ENCODE measurements at regions not wholly inside any gene's neighbourhood (a gene's known extent, or its start where the extent isn't known, plus 50 kb on each side); places are given as distances from the start of the nearest gene placed in this dataset.

GRCh38 chr5:8523501-8523900 is 654.6 kb downstream of the MTRR start:
- Histone ChIP-seq H3K27me3 (ENCODE audit: insufficient read depth, insufficient read length) (no peaks in the 10 kb centered on the region), H3K9ac (ENCODE audit: insufficient read length, low read depth) (no peak overlapping the region), H3K9me3 (ENCODE audit: insufficient read depth, low read length) (no peaks in the 10 kb centered on the region), H3K4me3 (ENCODE audit: insufficient read length, low read depth) (no peak overlapping the region), H3K36me3 (ENCODE audit: insufficient read depth, insufficient read length, low read length) (no peaks in the 10 kb centered on the region), H3K4me1 (ENCODE audit: insufficient read depth, insufficient read length) (no peaks in the 10 kb centered on the region)
- TF ChIP-seq YY1 (IDR thresholded peaks at IDR 0.05; ENCODE audit: insufficient read depth, insufficient read length): no peak
- no peak for TF ChIP-seq ZNF274 (IDR thresholded peaks at IDR 0.05; ENCODE audit: low read depth, low read length)
- TF ChIP-seq SUZ12 (IDR thresholded peaks at IDR 0.05; ENCODE audit: extremely low read depth, insufficient read depth, insufficient read length): no peak
- no peak for DNase-seq (ENCODE audit: low read depth, low spot score)

- no peak for DNase-seq (ENCODE audit: low read depth, low spot score)
- TF ChIP-seq SUZ12 (IDR thresholded peaks at IDR 0.05; ENCODE audit: extremely low read depth, insufficient read depth, insufficient read length) (no peak), ZNF274 (IDR thresholded peaks at IDR 0.05; ENCODE audit: low read depth, low read length) (no peak), YY1 (IDR thresholded peaks at IDR 0.05; ENCODE audit: insufficient read depth, insufficient read length) (no peak)
- no peaks in the 10 kb centered on the region for H3K4me1 ChIP-seq (ENCODE audit: insufficient read depth, insufficient read length)
- H3K9me3 ChIP-seq (ENCODE audit: insufficient read depth, low read length): no peaks in the 10 kb centered on the region
- H3K4me3 ChIP-seq (ENCODE audit: insufficient read length, low read depth): no peak overlapping the region
- no peaks in the 10 kb centered on the region for H3K27me3 ChIP-seq (ENCODE audit: insufficient read depth, insufficient read length)
- H3K36me3 ChIP-seq (ENCODE audit: insufficient read depth, insufficient read length, low read length): no peaks in the 10 kb centered on the region
- no peak overlapping the region for H3K9ac ChIP-seq (ENCODE audit: insufficient read length, low read depth)
These were observed 656.9 kb downstream of the MTRR start for GRCh38 chr5:8525819-8526218.

GRCh38 chr5:8528106-8528505 is 659.2 kb downstream of the MTRR start:
- no peak for DNase-seq (ENCODE audit: low read depth, low spot score)
- Histone ChIP-seq H3K4me3 (ENCODE audit: insufficient read length, low read depth) (no peak overlapping the region), H3K9ac (ENCODE audit: insufficient read length, low read depth) (no peak overlapping the region), H3K36me3 (ENCODE audit: insufficient read depth, insufficient read length, low read length) (no peaks in the 10 kb centered on the region), H3K27me3 (ENCODE audit: insufficient read depth, insufficient read length) (no peaks in the 10 kb centered on the region), H3K4me1 (ENCODE audit: insufficient read depth, insufficient read length) (no peaks in the 10 kb centered on the region), H3K9me3 (ENCODE audit: insufficient read depth, low read length) (no peaks in the 10 kb centered on the region)
- TF ChIP-seq SUZ12 (IDR thresholded peaks at IDR 0.05; ENCODE audit: extremely low read depth, insufficient read depth, insufficient read length) (no peak), ZNF274 (IDR thresholded peaks at IDR 0.05; ENCODE audit: low read depth, low read length) (no peak), YY1 (IDR thresholded peaks at IDR 0.05; ENCODE audit: insufficient read depth, insufficient read length) (no peak)

- H3K36me3 ChIP-seq (ENCODE audit: insufficient read depth, insufficient read length, low read length): no peaks in the 10 kb centered on the region
- TF ChIP-seq YY1 (IDR thresholded peaks at IDR 0.05; ENCODE audit: insufficient read depth, insufficient read length) (no peak), ZNF274 (IDR thresholded peaks at IDR 0.05; ENCODE audit: low read depth, low read length) (no peak), SUZ12 (IDR thresholded peaks at IDR 0.05; ENCODE audit: extremely low read depth, insufficient read depth, insufficient read length) (no peak)
- H3K4me3 ChIP-seq (ENCODE audit: insufficient read length, low read depth): no peak overlapping the region
- no peaks in the 10 kb centered on the region for H3K9me3 ChIP-seq (ENCODE audit: insufficient read depth, low read length)
- no peak overlapping the region for H3K9ac ChIP-seq (ENCODE audit: insufficient read length, low read depth)
- no peak for DNase-seq (ENCODE audit: low read depth, low spot score)
- H3K4me1 ChIP-seq (ENCODE audit: insufficient read depth, insufficient read length): no peaks in the 10 kb centered on the region
- no peaks in the 10 kb centered on the region for H3K27me3 ChIP-seq (ENCODE audit: insufficient read depth, insufficient read length)
These were observed 669.9 kb downstream of the MTRR start for GRCh38 chr5:8538821-8539220.

GRCh38 chr5:8540317-8540716 is 671.4 kb downstream of the MTRR start:
- no peaks in the 10 kb centered on the region for H3K27me3 ChIP-seq (ENCODE audit: insufficient read depth, insufficient read length)
- no peak overlapping the region for H3K9ac ChIP-seq (ENCODE audit: insufficient read length, low read depth)
- no peak overlapping the region for H3K4me3 ChIP-seq (ENCODE audit: insufficient read length, low read depth)
- no peaks in the 10 kb centered on the region for H3K9me3 ChIP-seq (ENCODE audit: insufficient read depth, low read length)
- TF ChIP-seq ZNF274 (IDR thresholded peaks at IDR 0.05; ENCODE audit: low read depth, low read length) (no peak), YY1 (IDR thresholded peaks at IDR 0.05; ENCODE audit: insufficient read depth, insufficient read length) (no peak), SUZ12 (IDR thresholded peaks at IDR 0.05; ENCODE audit: extremely low read depth, insufficient read depth, insufficient read length) (no peak)
- H3K4me1 ChIP-seq (ENCODE audit: insufficient read depth, insufficient read length): no peaks in the 10 kb centered on the region
- no peak for DNase-seq (ENCODE audit: low read depth, low spot score)
- H3K36me3 ChIP-seq (ENCODE audit: insufficient read depth, insufficient read length, low read length): no peaks in the 10 kb centered on the region

GRCh38 chr5:8550921-8551320 is 682.0 kb downstream of the MTRR start:
- Histone ChIP-seq H3K27me3 (ENCODE audit: insufficient read depth, insufficient read length) (no peaks in the 10 kb centered on the region), H3K9ac (ENCODE audit: insufficient read length, low read depth) (no peak overlapping the region), H3K9me3 (ENCODE audit: insufficient read depth, low read length) (no peaks in the 10 kb centered on the region), H3K4me3 (ENCODE audit: insufficient read length, low read depth) (no peak overlapping the region), H3K4me1 (ENCODE audit: insufficient read depth, insufficient read length) (no peaks in the 10 kb centered on the region), H3K36me3 (ENCODE audit: insufficient read depth, insufficient read length, low read length) (no peaks in the 10 kb centered on the region)
- DNase-seq (ENCODE audit: low read depth, low spot score): no peak
- TF ChIP-seq YY1 (IDR thresholded peaks at IDR 0.05; ENCODE audit: insufficient read depth, insufficient read length) (no peak), SUZ12 (IDR thresholded peaks at IDR 0.05; ENCODE audit: extremely low read depth, insufficient read depth, insufficient read length) (no peak), ZNF274 (IDR thresholded peaks at IDR 0.05; ENCODE audit: low read depth, low read length) (no peak)

- no peaks in the 10 kb centered on the region for H3K27me3 ChIP-seq (ENCODE audit: insufficient read depth, insufficient read length)
- no peak for TF ChIP-seq YY1 (IDR thresholded peaks at IDR 0.05; ENCODE audit: insufficient read depth, insufficient read length)
- no peak for TF ChIP-seq SUZ12 (IDR thresholded peaks at IDR 0.05; ENCODE audit: extremely low read depth, insufficient read depth, insufficient read length)
- no peak for TF ChIP-seq ZNF274 (IDR thresholded peaks at IDR 0.05; ENCODE audit: low read depth, low read length)
- H3K4me3 ChIP-seq (ENCODE audit: insufficient read length, low read depth): no peak overlapping the region
- DNase-seq (ENCODE audit: low read depth, low spot score): no peak
- H3K9me3 ChIP-seq (ENCODE audit: insufficient read depth, low read length): no peaks in the 10 kb centered on the region
- no peaks in the 10 kb centered on the region for H3K36me3 ChIP-seq (ENCODE audit: insufficient read depth, insufficient read length, low read length)
- no peaks in the 10 kb centered on the region for H3K4me1 ChIP-seq (ENCODE audit: insufficient read depth, insufficient read length)
- H3K9ac ChIP-seq (ENCODE audit: insufficient read length, low read depth): no peak overlapping the region
These were observed 684.4 kb downstream of the MTRR start for GRCh38 chr5:8553364-8553763.

- TF ChIP-seq ZNF274 (IDR thresholded peaks at IDR 0.05; ENCODE audit: low read depth, low read length) (no peak), YY1 (IDR thresholded peaks at IDR 0.05; ENCODE audit: insufficient read depth, insufficient read length) (no peak), SUZ12 (IDR thresholded peaks at IDR 0.05; ENCODE audit: extremely low read depth, insufficient read depth, insufficient read length) (no peak)
- H3K9me3 ChIP-seq (ENCODE audit: insufficient read depth, low read length): no peaks in the 10 kb centered on the region
- no peaks in the 10 kb centered on the region for H3K27me3 ChIP-seq (ENCODE audit: insufficient read depth, insufficient read length)
- no peak for DNase-seq (ENCODE audit: low read depth, low spot score)
- H3K9ac ChIP-seq (ENCODE audit: insufficient read length, low read depth): no peak overlapping the region
- no peak overlapping the region for H3K4me3 ChIP-seq (ENCODE audit: insufficient read length, low read depth)
- no peaks in the 10 kb centered on the region for H3K4me1 ChIP-seq (ENCODE audit: insufficient read depth, insufficient read length)
- H3K36me3 ChIP-seq (ENCODE audit: insufficient read depth, insufficient read length, low read length): no peaks in the 10 kb centered on the region
These were observed 688.8 kb downstream of the MTRR start for GRCh38 chr5:8557728-8558127.
